ENCODE measurements at regions not wholly inside any gene's neighbourhood (a gene's known extent, or its start where the extent isn't known, plus 50 kb on each side); places are given as distances from the start of the nearest gene placed in this dataset.

DNA sequence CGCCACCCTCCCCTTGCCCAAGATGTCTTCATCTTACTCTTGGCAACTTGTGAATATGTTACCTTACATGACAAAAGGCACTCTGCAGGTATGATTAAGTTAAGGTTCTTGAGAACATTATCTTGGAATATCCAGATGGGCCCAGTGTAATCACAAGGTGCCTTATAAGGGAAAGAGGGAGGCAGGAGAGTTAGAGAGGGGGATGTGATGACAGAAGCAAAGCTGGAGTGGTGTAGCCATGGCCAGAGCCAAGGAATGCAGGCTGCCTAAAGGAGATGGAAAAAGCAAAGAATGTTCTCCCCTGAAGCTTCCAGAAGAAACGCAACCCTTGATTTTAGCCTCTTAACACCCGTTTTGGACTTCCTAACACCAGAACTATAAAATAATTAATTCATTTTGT, 318.0 kb downstream of the C7orf25 start:
- no peaks in the 10 kb centered on the region for H3K27me3 ChIP-seq (ENCODE audit: control insufficient read depth, insufficient read depth, low read length, poor library complexity, severe bottlenecking)
- H3K27me3 Mint-ChIP-seq (ENCODE audit: insufficient read depth), result no peaks in the 10 kb centered on the region
- no peak overlapping the region for H3K4me3 Mint-ChIP-seq
- H3K36me3 Mint-ChIP-seq (ENCODE audit: low read depth), result no peaks in the 10 kb centered on the region
- H3K36me3 ChIP-seq (ENCODE audit: control insufficient read depth, insufficient read depth, low read length), result no peaks in the 10 kb centered on the region
- DNase-seq, result no peak
- H3K9me3 Mint-ChIP-seq, result peaks cover 12% of the 10 kb centered on the region
- no peak overlapping the region for H3K4me3 ChIP-seq (ENCODE audit: low read length)
- H3K27ac Mint-ChIP-seq, result no peak overlapping the region
- TF ChIP-seq CTCF (conservative IDR thresholded peaks at IDR 0.05), result no peak
- H3K4me1 ChIP-seq (ENCODE audit: control insufficient read depth, insufficient read depth, low read length), result no peaks in the 10 kb centered on the region
- 83% methylated on average over 3 of the region's 3 CpGs; no CpG with 5 or more reads in 1 of the 2 experiments for WGBS, 2 experiments (ENCODE audit: insufficient coverage in 1 of 2, insufficient read length in 1 of 2)
- H3K9ac ChIP-seq (ENCODE audit: extremely low read depth, low read length, poor library complexity, severe bottlenecking), result no peak overlapping the region
- peaks cover 17% of the 10 kb centered on the region for H3K9me3 ChIP-seq (ENCODE audit: control insufficient read depth, low read length)
- H3K4me1 Mint-ChIP-seq, result no peaks in the 10 kb centered on the region
- H3K27ac ChIP-seq (ENCODE audit: low read depth, low read length), result no peak overlapping the region

DNA sequence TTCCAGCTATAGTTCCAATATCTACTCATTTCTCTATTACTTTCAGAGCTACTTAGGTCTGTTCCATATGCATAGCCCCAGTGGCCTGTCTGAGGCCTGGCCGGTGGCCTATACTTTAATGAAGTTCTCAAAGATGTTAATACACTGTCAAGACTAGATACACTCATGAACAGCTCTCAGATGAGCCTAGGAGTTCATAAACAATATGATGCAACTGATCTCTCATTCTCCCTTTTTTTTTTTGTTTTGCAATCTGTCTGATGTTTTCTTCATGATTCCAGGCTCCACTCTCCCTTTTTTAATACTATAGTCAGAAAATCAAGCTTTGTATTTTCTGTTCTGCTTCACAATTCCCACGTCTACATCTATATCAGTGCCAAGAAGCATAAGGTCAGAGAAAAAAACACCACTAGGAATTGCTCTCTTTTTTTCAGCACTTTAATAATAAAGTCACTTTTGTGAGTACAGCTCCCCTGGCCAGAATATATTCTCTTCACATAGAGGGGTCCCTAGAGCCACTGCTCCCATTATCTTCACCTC, 321.0 kb downstream of the C7orf25 start:
- H3K36me3 ChIP-seq (ENCODE audit: control insufficient read depth, insufficient read depth, low read length), result no peaks in the 10 kb centered on the region
- no peak overlapping the region for H3K27ac Mint-ChIP-seq
- no peak for DNase-seq
- no peak overlapping the region for H3K9ac ChIP-seq (ENCODE audit: extremely low read depth, low read length, poor library complexity, severe bottlenecking)
- WGBS, 2 experiments (ENCODE audit: insufficient coverage in 1 of 2, insufficient read length in 1 of 2), result 79 to 90% methylated on average over 2 of the region's 2 CpGs
- no peaks in the 10 kb centered on the region for H3K4me1 Mint-ChIP-seq
- H3K36me3 Mint-ChIP-seq (ENCODE audit: low read depth), result peaks cover 6% of the 10 kb centered on the region
- no peaks in the 10 kb centered on the region for H3K4me1 ChIP-seq (ENCODE audit: control insufficient read depth, insufficient read depth, low read length)
- no peak for TF ChIP-seq CTCF (conservative IDR thresholded peaks at IDR 0.05)
- H3K27ac ChIP-seq (ENCODE audit: low read depth, low read length), result no peak overlapping the region
- no peak overlapping the region for H3K4me3 Mint-ChIP-seq
- peaks cover 31% of the 10 kb centered on the region for H3K9me3 Mint-ChIP-seq
- no peaks in the 10 kb centered on the region for H3K27me3 Mint-ChIP-seq (ENCODE audit: insufficient read depth)
- peaks cover 22% of the 10 kb centered on the region for H3K9me3 ChIP-seq (ENCODE audit: control insufficient read depth, low read length)
- no peak overlapping the region for H3K4me3 ChIP-seq (ENCODE audit: low read length)
- no peaks in the 10 kb centered on the region for H3K27me3 ChIP-seq (ENCODE audit: control insufficient read depth, insufficient read depth, low read length, poor library complexity, severe bottlenecking)

GRCh38 chr7:42588876-42589275, 323.0 kb downstream of the C7orf25 start:
- peaks cover 39% of the 10 kb centered on the region for H3K9me3 Mint-ChIP-seq
- peaks cover 6% of the 10 kb centered on the region for H3K36me3 Mint-ChIP-seq (ENCODE audit: low read depth)
- H3K27me3 ChIP-seq (ENCODE audit: control insufficient read depth, insufficient read depth, low read length, poor library complexity, severe bottlenecking), result no peaks in the 10 kb centered on the region
- no peak overlapping the region for H3K4me3 Mint-ChIP-seq
- no peak for DNase-seq
- no peak overlapping the region for H3K27ac Mint-ChIP-seq
- H3K27ac ChIP-seq (ENCODE audit: low read depth, low read length), result no peak overlapping the region
- H3K9me3 ChIP-seq (ENCODE audit: control insufficient read depth, low read length), result peaks cover 22% of the 10 kb centered on the region
- TF ChIP-seq CTCF (conservative IDR thresholded peaks at IDR 0.05), result no peak
- no peaks in the 10 kb centered on the region for H3K4me1 Mint-ChIP-seq
- no peaks in the 10 kb centered on the region for H3K4me1 ChIP-seq (ENCODE audit: control insufficient read depth, insufficient read depth, low read length)
- H3K27me3 Mint-ChIP-seq (ENCODE audit: insufficient read depth), result no peaks in the 10 kb centered on the region
- no peak overlapping the region for H3K4me3 ChIP-seq (ENCODE audit: low read length)
- H3K9ac ChIP-seq (ENCODE audit: extremely low read depth, low read length, poor library complexity, severe bottlenecking), result no peak overlapping the region
- no peaks in the 10 kb centered on the region for H3K36me3 ChIP-seq (ENCODE audit: control insufficient read depth, insufficient read depth, low read length)

Measured in endodermal cell (in vitro differentiated cells).